HS-27A (cell line): ENCODE measurements at regions not wholly inside any gene's neighbourhood (a gene's known extent, or its start where the extent isn't known, plus 50 kb on each side); places are given as distances from the start of the nearest gene placed in this dataset.

Source experiments
- DNase-seq: peaks from one replicate; pipeline ENCODE4 v3.0.0-alpha.2; 2012; ENCODE audit warnings: low read depth, missing footprints

- DNase-seq = no peak
Measured at GRCh38 chr4:31365006-31365690, 645.0 kb downstream of the PCDH7 start.

- no peak for DNase-seq
Measured at GRCh38 chr4:31366041-31366440, 645.9 kb downstream of the PCDH7 start.

- DNase-seq = no peak
Measured at GRCh38 chr4:31370866-31371465, 650.8 kb downstream of the PCDH7 start.

- DNase-seq = no peak
Measured at GRCh38 chr4:31374256-31374960, 654.2 kb downstream of the PCDH7 start.

- no peak for DNase-seq
Measured at GRCh38 chr4:31375936-31376335, 655.8 kb downstream of the PCDH7 start.

GRCh38 chr4:31379364-31379763, 659.2 kb downstream of the PCDH7 start:
- DNase-seq = no peak

- DNase-seq = no peak
Measured at GRCh38 chr4:31383767-31384166, 663.6 kb downstream of the PCDH7 start.

GRCh38 chr4:31390849-31391248, 670.7 kb downstream of the PCDH7 start:
- DNase-seq = no peak

GRCh38 chr4:31391976-31392375, 671.8 kb downstream of the PCDH7 start:
- no peak for DNase-seq

- no peak for DNase-seq
Measured at GRCh38 chr4:31392923-31393322, 672.8 kb downstream of the PCDH7 start.

GRCh38 chr4:31408121-31408520, 688.0 kb downstream of the PCDH7 start:
- no peak for DNase-seq

GRCh38 chr4:31411565-31411964, 691.4 kb downstream of the PCDH7 start:
- no peak for DNase-seq

GRCh38 chr4:31415629-31416028, 695.5 kb downstream of the PCDH7 start:
- no peak for DNase-seq

- DNase-seq = no peak
Measured at GRCh38 chr4:31416498-31416897, 696.3 kb downstream of the PCDH7 start.

GRCh38 chr4:31417040-31417439, 696.9 kb downstream of the PCDH7 start:
- no peak for DNase-seq

- DNase-seq = no peak
Measured at GRCh38 chr4:31422006-31422405, 701.8 kb downstream of the PCDH7 start.

GRCh38 chr4:31427691-31428090, 707.5 kb downstream of the PCDH7 start:
- no peak for DNase-seq

- DNase-seq = no peak
Measured at GRCh38 chr4:31442236-31442635, 722.1 kb downstream of the PCDH7 start.

GRCh38 chr4:31445526-31445925, 725.4 kb downstream of the PCDH7 start:
- no peak for DNase-seq

- no peak for DNase-seq
Measured at GRCh38 chr4:31455612-31456011, 735.4 kb downstream of the PCDH7 start.

GRCh38 chr4:31458813-31459212, 738.6 kb downstream of the PCDH7 start:
- DNase-seq = no peak

- peak; percentile 40 for DNase-seq
Measured at GRCh38 chr4:31461421-31461820, 741.3 kb downstream of the PCDH7 start.

- no peak for DNase-seq
Measured at GRCh38 chr4:31467781-31468180, 747.6 kb downstream of the PCDH7 start.
